ENCODE measurements at regions not wholly inside any gene's neighbourhood (a gene's known extent, or its start where the extent isn't known, plus 50 kb on each side); places are given as distances from the start of the nearest gene placed in this dataset.

- peaks cover 7% of the 10 kb centered on the region for H3K4me1 ChIP-seq (ENCODE audit: insufficient read depth)
- Mint-ChIP-seq H3K27me3 (ENCODE audit: insufficient read depth, low read depth, poor library complexity) (no peaks in the 10 kb centered on the region), H3K36me3 (ENCODE audit: low read depth) (no peaks in the 10 kb centered on the region)
Observed at GRCh38 chr5:28708472-28708871, 1670.1 kb upstream of the CDH9 start.

GRCh38 chr5:28707706-28708105 is 1669.3 kb upstream of the CDH9 start:
- ATAC-seq (no peak), DNase-seq (ENCODE audit: low spot score) (no peak)
- Histone ChIP-seq H3K27ac (ENCODE audit: low read depth) (no peak overlapping the region), H3K4me1 (ENCODE audit: insufficient read depth) (peaks cover 7% of the 10 kb centered on the region), H3K36me3 (ENCODE audit: insufficient read depth) (no peaks in the 10 kb centered on the region), H2AFZ (no peak overlapping the region), H3K9me2 (ENCODE audit: insufficient read depth) (no peaks in the 10 kb centered on the region), H3F3A (replicated peaks; ENCODE audit: low read depth) (no peaks in the 10 kb centered on the region), H4K20me1 (replicated peaks; ENCODE audit: insufficient read depth) (no peaks in the 10 kb centered on the region), H3K79me2 (replicated peaks; ENCODE audit: insufficient read depth) (no peaks in the 10 kb centered on the region), H3K4me3 (no peak overlapping the region), H3K4me2 (no peak overlapping the region), H3K27me3 (ENCODE audit: insufficient read depth) (no peaks in the 10 kb centered on the region)
- no peaks in the 10 kb centered on the region for H3K36me3 Mint-ChIP-seq (ENCODE audit: low read depth)
- H3K27ac Mint-ChIP-seq: no peak overlapping the region
- H3K4me3 Mint-ChIP-seq: no peak overlapping the region
- H3K9me3 Mint-ChIP-seq: no peaks in the 10 kb centered on the region
- H3K4me1 Mint-ChIP-seq: peaks cover 5% of the 10 kb centered on the region; the same call in 2 of the 3 replicates
- H3K27me3 Mint-ChIP-seq (ENCODE audit: insufficient read depth, low read depth, poor library complexity): no peaks in the 10 kb centered on the region
- no peak for TF ChIP-seq REST (IDR thresholded peaks at IDR 0.05; ENCODE audit: unreplicated experiment)
- no peak for TF ChIP-seq ZNF462 (CRISPR knock-in tag; IDR thresholded peaks at IDR 0.05)

More at GRCh38 chr5:28708472-28708871, 1670.1 kb upstream of the CDH9 start:
- peaks cover 5% of the 10 kb centered on the region; the same call in 2 of the 3 replicates for H3K4me1 Mint-ChIP-seq
- no peak overlapping the region for H3K27ac ChIP-seq (ENCODE audit: low read depth)
- no peak overlapping the region for H3K27ac Mint-ChIP-seq
- no peaks in the 10 kb centered on the region for H3F3A ChIP-seq (replicated peaks; ENCODE audit: low read depth)
- H3K4me3 ChIP-seq: no peak overlapping the region
- H3K4me3 Mint-ChIP-seq: no peak overlapping the region
- no peaks in the 10 kb centered on the region for H3K27me3 ChIP-seq (ENCODE audit: insufficient read depth)
- ATAC-seq (no peak), DNase-seq (ENCODE audit: low spot score) (no peak)
- H3K9me2 ChIP-seq (ENCODE audit: insufficient read depth): no peaks in the 10 kb centered on the region
- H4K20me1 ChIP-seq (replicated peaks; ENCODE audit: insufficient read depth): no peaks in the 10 kb centered on the region
- H2AFZ ChIP-seq: no peak overlapping the region
- no peaks in the 10 kb centered on the region for H3K9me3 Mint-ChIP-seq
- no peaks in the 10 kb centered on the region for H3K79me2 ChIP-seq (replicated peaks; ENCODE audit: insufficient read depth)
- H3K36me3 ChIP-seq (ENCODE audit: insufficient read depth): no peaks in the 10 kb centered on the region
- no peak for TF ChIP-seq REST (IDR thresholded peaks at IDR 0.05; ENCODE audit: unreplicated experiment)
- no peak overlapping the region for H3K4me2 ChIP-seq

Data from GM23338 (cell line).